Mesothelial cell of epicardium (in vitro differentiated cells): ENCODE measurements at regions not wholly inside any gene's neighbourhood (a gene's known extent, or its start where the extent isn't known, plus 50 kb on each side); places are given as distances from the start of the nearest gene placed in this dataset.

Source experiments
- DNase-seq, 2 experiments: peaks; one replicate each; pipeline ENCODE4 v3.0.0; 2021; ENCODE audit warnings: low spot score in 2 of 2; ENCODE audit not compliant: unreplicated experiment in 2 of 2
- H3K27ac Mint-ChIP-seq: 2 replicates; pipeline ENCODE4 v1.8.0; 2021; ENCODE audit warnings: mixed read lengths
- H3K27me3 Mint-ChIP-seq: 2 replicates; pipeline ENCODE4 v1.8.0; 2021; ENCODE audit warnings: low read depth, mixed read lengths
- H3K36me3 Mint-ChIP-seq: 2 replicates; pipeline ENCODE4 v1.8.0; 2021; ENCODE audit warnings: mixed read lengths
- H3K4me1 Mint-ChIP-seq: 2 replicates; pipeline ENCODE4 v1.8.0; 2021; ENCODE audit warnings: mixed read lengths
- H3K4me3 Mint-ChIP-seq: 2 replicates; pipeline ENCODE4 v1.8.0; 2021; ENCODE audit warnings: mild to moderate bottlenecking, moderate library complexity, mixed read lengths
- H3K9me3 Mint-ChIP-seq: 2 replicates; pipeline ENCODE4 v1.8.0; 2021; ENCODE audit warnings: mixed read lengths
- CTCF ChIP-seq: fragments of 200-600 bp; sonication (generic); IDR thresholded peaks from one replicate; pipeline ENCODE4 v1.5.0; 2021; ENCODE audit warnings: antibody characterized with exemption; ENCODE audit not compliant: unreplicated experiment

GRCh38 chr1:80778094-80778840 lies 1022.5 kb upstream of the ADGRL2 start:
- DNase-seq = no peak

GRCh38 chr1:80776266-80776665 lies 1024.5 kb upstream of the ADGRL2 start:
- Mint-ChIP-seq H3K27me3 (no peaks in the 10 kb centered on the region), H3K36me3 (no peaks in the 10 kb centered on the region), H3K4me1 (peaks cover 9% of the 10 kb centered on the region), H3K27ac (no peak overlapping the region), H3K4me3 (no peak overlapping the region), H3K9me3 (peaks cover under 1% of the 10 kb centered on the region)
- TF ChIP-seq CTCF = no peak
- no peak for DNase-seq

More at GRCh38 chr1:80778094-80778840, 1022.5 kb upstream of the ADGRL2 start:
- no peak for TF ChIP-seq CTCF
- Mint-ChIP-seq H3K27me3 (no peaks in the 10 kb centered on the region), H3K4me3 (no peak overlapping the region), H3K36me3 (no peaks in the 10 kb centered on the region), H3K4me1 (peaks cover 9% of the 10 kb centered on the region), H3K27ac (no peak overlapping the region), H3K9me3 (peaks cover 16% of the 10 kb centered on the region)

DNA sequence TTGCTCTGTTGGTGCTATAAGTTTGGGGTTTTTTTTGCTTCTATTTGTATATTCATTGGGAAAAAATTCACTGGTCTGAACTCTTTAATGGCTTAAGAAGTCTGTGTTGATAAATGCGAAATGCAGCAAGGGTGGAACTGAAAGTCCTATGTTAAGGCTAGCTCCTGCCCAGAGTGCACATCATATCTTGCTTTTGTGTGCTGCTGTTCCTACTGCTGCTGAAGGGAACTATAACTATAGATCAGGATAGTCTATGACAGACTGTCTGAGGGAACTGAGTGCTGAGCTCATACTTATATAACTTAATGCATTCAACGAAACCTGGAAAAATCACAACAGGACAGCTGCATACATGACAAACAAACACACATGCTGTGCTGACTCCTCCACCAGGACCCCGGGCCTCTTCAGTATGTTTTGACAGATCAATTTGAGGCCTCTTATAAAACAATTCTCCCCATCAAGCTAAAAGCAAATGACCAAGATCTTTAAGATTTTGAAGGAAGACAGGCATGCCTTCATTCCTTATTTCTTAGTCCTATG lies 1031.5 kb upstream of the ADGRL2 start:
- Mint-ChIP-seq H3K4me3 (no peak overlapping the region), H3K27me3 (no peaks in the 10 kb centered on the region), H3K27ac (peak overlapping the region; percentile 20), H3K9me3 (no peaks in the 10 kb centered on the region), H3K4me1 (peaks cover 16% of the 10 kb centered on the region), H3K36me3 (no peaks in the 10 kb centered on the region)
- TF ChIP-seq CTCF = no peak
- no peak for DNase-seq

- H3K36me3 Mint-ChIP-seq = no peaks in the 10 kb centered on the region
- H3K9me3 Mint-ChIP-seq = no peaks in the 10 kb centered on the region
- H3K27me3 Mint-ChIP-seq = no peaks in the 10 kb centered on the region
- no peak overlapping the region for H3K27ac Mint-ChIP-seq
- peaks cover 16% of the 10 kb centered on the region for H3K4me1 Mint-ChIP-seq
- H3K4me3 Mint-ChIP-seq = no peak overlapping the region
- no peak for DNase-seq
- TF ChIP-seq CTCF = no peak
Observed at GRCh38 chr1:80767711-80768110, 1033.0 kb upstream of the ADGRL2 start.

DNA sequence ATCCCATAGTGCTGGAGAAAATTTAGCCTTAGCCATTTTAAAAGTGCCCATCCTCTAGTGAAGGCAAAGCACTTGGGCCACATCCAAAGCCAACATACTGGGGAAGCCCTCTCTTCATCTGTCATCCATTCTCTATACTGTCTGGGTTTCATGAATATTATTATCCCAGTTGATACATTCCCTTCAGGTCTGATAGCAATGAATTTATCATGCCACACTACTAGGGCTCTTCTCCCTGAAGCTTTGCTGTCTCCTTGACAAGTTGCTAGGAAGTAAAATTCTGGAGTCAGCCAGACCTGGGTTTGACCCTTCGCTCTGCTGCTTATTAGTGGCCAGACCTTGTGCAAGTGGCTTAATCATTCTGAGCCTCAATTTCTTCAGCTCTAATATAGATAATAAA lies 1041.4 kb upstream of the ADGRL2 start:
- DNase-seq = no peak
- no peak for TF ChIP-seq CTCF
- Mint-ChIP-seq H3K4me1 (peaks cover 6% of the 10 kb centered on the region), H3K4me3 (no peak overlapping the region), H3K27me3 (no peaks in the 10 kb centered on the region), H3K9me3 (peaks cover 8% of the 10 kb centered on the region), H3K27ac (no peak overlapping the region), H3K36me3 (no peaks in the 10 kb centered on the region)
